DOHH2 (cell line): ENCODE measurements at regions not wholly inside any gene's neighbourhood (a gene's known extent, or its start where the extent isn't known, plus 50 kb on each side); places are given as distances from the start of the nearest gene placed in this dataset.

ENCODE experiments used
- CTCF ChIP-seq: fragments of 200-600 bp; sonication (generic); IDR thresholded peaks from one replicate; pipeline ENCODE4 v1.5.1; 2014; ENCODE audit warnings: antibody characterized with exemption, mild to moderate bottlenecking, low read depth, low read length; ENCODE audit not compliant: poor library complexity, severe bottlenecking
- EZH2phosphoT487 ChIP-seq: fragments of 200-600 bp; sonication (generic); IDR thresholded peaks from 2 replicates; pipeline ENCODE4 v1.6.1; 2017; ENCODE audit warnings: borderline replicate concordance, mild to moderate bottlenecking, antibody characterized with exemption, low read length, moderate library complexity, mixed read lengths

GRCh38 chr19:30999726-31000125 is 349.5 kb downstream of the TSHZ3 start:
- TF ChIP-seq CTCF (no peak), EZH2phosphoT487 (no peak)
